ENCODE measurements at regions not wholly inside any gene's neighbourhood (a gene's known extent, or its start where the extent isn't known, plus 50 kb on each side); places are given as distances from the start of the nearest gene placed in this dataset.
A peak's percentile ranks its signal among the peaks of the same experiment; 100 is the strongest.

DNA sequence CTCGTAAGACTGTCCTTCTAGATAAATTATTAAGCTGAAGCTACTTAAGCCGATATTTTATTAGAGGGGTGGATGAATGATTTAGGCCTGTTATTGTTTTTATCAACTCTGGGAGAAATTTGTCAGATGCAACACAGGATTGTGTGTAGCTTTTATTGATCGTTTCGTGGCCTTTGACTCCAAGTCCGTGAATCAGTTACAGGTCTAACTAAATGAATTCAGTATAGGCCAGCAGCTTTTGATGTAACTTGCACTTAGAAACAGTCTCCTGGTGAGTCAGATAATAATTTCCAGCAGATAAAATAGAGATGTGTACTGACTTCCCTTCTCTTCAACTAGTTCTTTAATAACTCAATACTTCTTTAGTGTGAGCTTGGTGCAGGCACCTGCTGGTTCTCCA is 341.7 kb upstream of the SMIM30 start:
- DNase-seq (ENCODE audit: low read depth): no peak

DNA sequence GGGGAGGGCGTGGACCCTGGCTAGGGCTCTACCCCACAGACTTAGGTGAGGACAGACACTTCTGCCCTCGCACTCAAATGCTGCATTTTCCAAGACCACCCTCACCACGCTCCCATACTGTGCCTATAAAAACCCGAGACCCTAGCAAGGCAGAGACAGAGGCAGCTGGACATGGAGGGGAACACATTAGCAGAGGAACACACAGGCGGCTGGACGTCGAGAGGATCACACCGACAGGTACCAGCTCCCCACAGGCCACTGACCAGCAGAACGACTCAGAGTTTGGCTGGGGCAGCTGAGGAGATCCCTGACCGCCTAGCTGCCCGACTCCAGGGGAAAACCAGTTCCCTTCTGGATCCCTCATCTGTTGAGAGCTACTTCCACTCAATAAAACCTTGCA is 338.2 kb upstream of the SMIM30 start:
- DNase-seq (ENCODE audit: low read depth): no peak

DNA sequence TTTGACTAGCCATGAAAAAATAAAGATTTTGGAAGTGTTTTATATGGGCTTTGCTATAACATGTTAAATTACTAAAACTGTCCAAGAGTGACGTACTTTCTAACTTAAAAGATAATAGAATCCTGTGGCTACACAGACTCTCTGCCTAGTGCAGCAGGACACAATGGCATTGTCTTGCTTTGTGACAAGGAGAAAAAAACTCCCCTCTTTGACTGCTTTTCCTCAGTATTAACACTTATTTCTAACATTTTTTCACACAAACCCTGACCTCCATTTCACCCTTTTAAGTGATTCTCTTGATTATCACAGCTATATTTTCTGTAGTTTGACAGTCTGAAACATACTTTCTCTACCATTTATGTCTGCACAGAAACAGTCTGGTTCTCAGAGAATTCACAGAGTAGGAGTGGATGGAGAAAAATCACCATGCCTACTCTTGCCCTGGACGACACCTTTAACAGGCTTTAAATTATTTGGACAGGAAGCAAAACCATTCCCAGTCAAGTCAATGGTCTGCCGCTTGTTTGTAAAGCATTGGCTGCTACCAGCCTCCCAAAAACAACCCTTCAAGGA is 336.3 kb upstream of the SMIM30 start:
- no peak for DNase-seq (ENCODE audit: low read depth)

DNA sequence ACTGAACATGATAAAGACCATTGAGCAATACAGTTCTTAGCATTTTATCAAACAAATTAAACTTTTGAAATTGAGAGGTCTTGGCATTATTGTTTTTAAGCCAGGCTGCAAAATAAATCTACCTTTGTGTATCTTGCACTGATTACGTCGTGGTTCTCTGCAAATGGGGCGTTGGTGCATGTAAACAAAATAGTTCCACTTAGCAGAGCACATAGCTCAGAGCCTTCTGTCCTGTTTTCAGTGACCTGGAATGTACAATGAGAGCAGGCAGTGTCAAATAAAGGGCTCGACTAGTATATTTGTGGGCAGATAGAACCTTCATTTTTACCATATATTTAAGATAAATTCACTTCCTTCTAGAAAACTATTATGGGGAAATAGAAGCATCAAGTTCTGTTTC is 333.9 kb upstream of the SMIM30 start:
- DNase-seq (ENCODE audit: low read depth): no peak

DNA sequence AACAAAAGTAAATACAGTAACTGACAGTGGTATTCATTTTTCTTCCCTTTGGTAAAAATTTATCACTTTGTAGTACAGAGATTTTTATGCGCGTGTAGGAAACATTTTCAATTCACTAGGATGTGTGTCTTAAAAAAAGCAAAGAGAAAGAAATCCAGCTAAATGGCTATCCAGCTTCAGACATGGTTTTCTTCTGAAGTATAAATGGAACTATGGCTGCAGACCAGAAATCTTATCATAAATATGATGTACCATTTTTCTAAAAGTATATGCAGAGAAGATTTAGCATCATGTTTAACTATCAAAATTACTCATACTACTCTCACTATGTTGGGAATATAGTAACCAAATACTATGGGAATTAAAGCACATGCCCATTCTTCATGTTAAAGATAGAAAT is 328.4 kb upstream of the SMIM30 start:
- no peak for DNase-seq (ENCODE audit: low read depth)

DNA sequence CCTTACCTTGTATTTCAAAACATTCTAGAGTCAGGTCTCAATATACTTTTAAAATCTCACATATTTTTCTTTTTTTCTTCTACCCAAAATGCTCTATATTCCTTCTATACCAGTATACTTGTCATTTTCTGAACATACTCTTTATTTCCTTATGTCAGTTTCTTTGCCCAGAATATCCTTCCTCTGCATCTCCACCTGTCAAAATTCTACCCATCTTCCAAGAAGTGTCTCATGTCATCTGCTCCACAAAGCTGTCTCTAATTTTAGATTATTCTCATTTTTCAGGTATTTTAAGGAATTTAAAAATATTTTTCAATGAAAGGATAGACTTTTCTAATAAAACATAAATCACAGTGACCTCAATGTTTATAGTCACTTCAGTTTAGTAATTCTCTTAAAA is 328.0 kb upstream of the SMIM30 start:
- DNase-seq (ENCODE audit: low read depth): no peak

DNA sequence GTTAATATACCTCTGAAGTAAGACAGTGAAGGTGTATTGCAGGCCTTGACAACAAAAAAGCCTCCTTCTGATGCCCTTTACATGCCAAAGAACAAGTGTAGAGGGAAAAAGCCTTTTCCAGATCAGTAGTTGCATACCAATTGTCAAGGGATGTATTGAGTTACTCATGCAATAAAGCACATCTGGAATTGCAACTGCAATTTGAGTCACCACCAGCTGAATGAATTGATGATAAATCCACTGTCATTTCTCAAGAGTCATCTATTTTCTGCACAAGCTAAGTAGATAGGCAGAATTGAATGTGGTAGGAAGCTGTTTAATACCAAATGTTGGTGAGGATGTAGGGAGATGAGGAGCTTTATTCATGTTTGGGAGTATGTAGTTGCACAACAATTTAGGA is 325.9 kb upstream of the SMIM30 start:
- no peak for DNase-seq (ENCODE audit: low read depth)

DNA sequence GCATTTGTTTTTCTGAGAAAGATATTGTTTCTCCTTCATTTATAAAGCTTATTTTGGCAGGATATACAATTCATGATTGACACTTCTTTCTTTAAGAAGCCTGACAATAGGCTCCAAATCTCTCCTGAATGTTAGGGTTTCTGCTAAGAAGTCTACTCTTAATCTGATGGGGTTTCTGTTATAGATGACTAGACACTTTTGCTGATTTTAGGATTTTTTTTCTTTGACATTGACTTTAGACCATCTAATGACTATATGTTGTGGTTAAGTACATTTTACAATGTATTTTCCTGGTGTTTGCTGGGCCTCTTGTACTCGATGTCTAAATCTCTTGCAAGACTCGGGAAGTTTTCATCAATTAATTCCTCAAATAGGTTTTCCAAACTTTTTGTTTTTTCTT is 321.8 kb upstream of the SMIM30 start:
- DNase-seq (ENCODE audit: low read depth): no peak

DNA sequence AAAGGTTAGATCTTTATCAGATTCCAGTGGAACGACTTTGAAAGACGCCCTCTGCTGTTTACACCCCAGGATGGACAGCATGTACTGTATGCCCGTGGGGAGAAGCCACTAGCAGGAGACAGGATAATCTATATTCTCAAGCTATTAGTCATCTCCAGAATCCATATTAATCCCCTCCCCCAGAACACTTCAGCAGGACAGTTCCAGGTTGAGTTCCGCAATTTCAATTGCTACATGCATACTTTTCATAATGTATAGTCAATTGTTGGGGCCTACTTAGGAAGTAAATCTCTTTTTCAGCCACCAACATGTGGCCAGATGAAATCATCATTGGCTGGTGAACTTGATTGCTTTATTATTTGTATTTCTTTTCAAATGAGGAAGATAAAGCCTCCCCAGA is 313.1 kb upstream of the SMIM30 start:
- no peak for DNase-seq (ENCODE audit: low read depth)

DNA sequence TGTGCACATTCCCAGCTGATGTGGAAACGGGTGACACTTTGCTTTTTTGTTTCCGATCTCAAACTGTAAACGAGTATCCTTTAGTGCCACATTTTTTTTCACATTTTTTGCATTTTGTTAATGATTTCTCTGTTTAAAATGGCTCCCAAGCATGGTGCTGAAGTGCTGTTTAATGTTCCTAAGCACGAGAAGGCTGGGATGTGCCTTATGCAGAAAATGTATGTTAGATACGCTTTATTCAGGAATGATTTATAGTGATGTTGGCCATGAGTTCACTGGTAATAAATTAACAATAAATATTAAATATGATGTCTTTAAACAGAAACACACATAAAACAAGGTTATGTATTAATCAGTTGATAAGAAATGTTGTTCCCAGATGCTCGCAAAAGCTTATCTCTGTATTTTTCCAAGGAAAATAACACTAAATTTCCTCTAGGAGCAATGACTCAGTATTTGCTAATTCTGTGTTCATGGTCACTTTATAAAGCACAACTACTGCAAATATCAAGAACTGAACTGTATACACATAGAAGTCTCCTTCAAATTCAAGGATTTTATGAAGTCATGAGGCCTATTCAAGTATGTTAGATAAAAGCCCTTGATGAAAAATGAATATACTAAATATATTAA is 305.9 kb upstream of the SMIM30 start:
- DNase-seq (ENCODE audit: low read depth): no peak

DNA sequence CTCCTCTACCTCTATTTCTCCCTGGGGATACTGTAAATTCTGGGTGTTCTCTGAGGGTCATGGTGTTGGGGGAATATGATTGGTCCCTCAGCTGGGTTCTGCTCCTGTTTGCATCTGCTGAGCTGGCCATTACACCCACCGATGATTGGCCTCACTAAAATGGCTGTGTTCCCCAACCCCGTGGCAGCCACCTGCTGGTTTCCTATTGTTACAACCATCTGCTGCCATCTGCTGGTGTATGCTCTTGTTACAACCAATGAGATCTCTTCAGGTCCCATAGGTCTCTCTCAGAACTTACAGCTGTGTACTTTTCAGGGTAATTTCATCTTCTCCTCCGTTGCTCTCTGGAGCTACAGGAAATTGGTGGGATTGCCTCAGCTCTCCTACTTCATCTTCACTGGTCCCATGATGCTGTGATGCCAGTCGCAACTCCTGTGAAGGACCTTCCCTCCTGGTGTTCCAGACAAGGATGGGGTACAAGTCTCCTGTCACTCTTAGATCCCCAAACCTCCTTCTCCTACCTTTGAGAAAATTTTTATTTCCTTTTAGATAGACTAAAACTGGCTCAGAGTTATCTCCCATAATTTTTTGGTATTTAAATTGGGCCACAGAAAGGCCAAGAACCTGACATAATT is 303.5 kb upstream of the SMIM30 start:
- DNase-seq (ENCODE audit: low read depth): peak; percentile 80

DNA sequence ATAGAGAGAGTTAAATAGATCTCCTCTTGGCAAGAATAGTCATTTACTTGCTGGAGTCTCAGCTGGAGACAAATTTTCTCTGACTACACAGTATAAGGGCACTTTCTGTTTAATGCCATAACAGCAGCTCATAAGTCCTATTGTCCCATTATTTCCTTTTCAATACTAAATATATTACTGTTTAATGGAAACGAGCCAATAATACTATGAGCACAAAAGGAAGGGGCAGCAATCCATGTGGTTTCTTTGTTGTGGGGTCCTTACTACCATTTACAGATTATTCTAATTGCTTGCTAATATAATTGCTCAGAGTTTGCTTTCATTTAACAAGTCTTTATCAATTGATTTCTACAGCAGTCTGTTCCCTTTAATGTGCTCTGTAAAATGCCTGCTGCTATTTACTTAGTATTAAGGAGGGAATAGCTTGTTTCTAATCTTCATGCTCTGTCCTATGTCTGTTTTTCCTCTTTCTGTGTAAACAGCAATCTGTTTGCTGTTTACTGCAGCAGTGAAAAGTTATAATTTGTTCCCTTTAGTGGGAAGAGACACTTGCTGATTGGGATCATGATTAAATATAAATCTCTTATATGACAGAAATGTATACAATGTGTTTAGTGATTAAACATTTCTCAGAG is 296.2 kb upstream of the SMIM30 start:
- no peak for DNase-seq (ENCODE audit: low read depth)

DNA sequence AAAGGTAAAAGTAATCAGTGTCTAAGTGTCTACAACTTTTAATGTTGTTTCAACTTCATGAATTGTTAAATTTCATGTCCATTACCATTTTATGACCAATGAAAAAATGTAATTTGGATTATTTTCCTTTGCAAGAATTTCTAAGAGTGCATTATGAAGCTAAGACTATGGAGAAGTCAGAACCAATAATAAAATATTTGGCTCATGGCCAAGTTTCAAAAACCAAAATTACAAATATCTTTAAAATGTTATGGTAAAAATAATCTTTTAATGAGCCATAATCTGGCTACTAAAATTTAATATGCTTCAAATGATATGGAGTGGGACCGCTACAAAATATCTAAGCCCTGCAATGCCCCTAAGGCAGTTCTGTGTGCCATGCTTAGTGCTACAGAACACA is 294.1 kb upstream of the SMIM30 start:
- DNase-seq (ENCODE audit: low read depth): no peak

DNA sequence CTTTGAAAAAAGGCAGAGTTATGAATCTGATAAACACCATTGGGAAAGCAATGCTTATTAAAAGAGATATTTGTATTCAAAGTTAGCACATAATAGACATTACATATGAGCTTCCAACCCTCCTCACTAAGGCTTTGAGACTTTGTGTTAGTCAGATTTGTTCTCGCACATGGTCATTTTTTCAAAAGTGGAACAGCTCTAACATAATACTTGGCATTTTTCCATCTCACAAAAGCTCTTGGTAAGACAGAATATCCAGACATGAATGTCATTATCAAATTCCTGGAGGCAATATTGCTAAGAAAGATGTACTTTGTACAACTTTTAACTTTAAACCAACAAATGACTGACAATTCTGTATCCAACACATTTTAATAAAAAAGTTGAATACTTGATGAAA is 292.4 kb upstream of the SMIM30 start:
- DNase-seq (ENCODE audit: low read depth): no peak

DNA sequence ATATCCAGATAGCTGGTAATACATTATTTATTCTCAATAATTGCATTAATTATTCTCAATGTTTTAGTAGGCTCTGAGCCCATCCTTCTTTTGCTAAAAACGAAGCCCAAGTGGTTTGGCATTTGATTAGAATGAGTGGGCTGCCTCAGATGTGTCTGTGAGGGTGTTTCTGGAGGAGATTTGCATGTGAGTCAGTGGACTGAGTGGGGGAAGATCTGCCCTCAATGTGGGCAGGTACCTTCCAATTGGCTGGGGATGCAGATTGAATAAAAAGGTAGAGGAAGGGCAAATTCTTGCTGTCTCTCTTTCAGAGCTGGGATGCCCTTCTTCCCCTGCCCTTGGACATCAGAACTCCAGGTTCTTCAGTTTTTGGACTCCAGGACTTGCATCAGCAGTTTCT is 290.6 kb upstream of the SMIM30 start:
- DNase-seq (ENCODE audit: low read depth): no peak

DNA sequence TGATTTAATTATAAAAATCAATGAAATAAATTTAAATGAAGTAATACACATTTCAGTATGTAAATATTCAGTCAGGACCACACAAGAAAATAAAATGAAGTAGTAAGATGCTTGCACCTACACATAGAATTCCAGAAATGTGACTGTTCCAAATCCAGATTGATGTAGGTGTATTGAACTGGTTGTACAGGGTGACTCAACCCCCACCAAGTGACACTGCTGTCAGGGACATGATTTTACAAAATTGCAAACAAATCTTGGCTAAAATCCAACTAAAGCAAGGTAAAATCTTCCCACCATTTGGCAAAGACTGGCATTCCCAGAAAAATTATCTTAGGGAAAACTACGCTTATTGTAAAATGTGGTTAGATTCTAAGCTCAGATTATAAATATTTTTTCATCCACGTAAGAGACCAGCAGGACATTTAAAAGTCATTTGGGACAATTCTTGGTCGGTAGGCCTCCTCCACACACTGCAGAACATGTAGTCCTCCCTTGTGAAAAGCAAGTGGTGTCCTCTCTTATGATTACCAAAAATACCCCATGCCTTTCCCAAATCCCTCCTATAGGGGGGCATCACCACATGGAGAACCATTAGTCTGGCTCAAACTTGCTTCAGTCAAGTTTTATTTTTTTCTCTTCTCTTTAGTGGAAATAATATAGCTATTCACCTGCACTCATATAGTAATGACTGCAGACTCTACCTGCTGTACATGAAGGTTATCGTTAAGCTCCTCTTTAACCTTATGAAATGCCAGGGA is 287.1 kb upstream of the SMIM30 start:
- DNase-seq (ENCODE audit: low read depth): no peak

DNA sequence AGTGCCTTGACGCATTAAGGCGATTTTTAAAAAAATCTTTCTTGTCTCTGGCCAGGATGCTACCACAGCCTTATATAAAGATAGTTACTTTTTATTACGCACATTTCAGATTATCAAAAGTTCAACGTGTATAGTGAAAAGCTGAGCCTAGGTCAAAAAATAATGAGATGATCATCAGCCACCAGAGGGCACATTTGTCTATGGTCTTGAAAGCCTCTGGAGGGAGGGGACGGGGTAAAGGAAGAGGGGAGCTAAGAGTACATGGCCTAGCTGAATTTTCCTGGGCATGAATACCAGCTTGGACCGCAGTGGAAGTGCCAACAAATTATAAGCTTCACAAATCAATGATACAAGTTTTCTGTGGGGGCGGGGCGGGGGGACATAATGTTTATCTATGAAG is 285.9 kb upstream of the SMIM30 start:
- peak; percentile 3 for DNase-seq (ENCODE audit: low read depth)

DNA sequence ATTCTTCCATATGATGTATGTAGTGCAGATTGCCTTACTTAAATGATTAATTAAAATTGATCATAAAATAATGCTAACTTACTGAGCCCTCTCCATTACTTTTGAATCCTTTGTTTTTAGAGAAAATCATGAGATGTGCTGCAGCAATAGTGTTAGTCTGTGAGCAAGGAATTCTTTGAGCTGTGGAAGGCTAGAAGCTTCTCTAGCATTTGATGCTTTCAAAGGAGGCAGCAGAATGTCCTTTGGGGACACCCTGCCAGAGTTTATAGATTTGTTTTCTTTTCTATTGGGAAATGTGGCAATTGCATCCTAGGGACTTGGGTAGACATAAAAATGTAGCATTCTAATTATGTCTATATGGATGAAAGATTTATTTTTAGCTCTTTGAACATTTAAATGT is 284.1 kb upstream of the SMIM30 start:
- DNase-seq (ENCODE audit: low read depth): no peak

DNA sequence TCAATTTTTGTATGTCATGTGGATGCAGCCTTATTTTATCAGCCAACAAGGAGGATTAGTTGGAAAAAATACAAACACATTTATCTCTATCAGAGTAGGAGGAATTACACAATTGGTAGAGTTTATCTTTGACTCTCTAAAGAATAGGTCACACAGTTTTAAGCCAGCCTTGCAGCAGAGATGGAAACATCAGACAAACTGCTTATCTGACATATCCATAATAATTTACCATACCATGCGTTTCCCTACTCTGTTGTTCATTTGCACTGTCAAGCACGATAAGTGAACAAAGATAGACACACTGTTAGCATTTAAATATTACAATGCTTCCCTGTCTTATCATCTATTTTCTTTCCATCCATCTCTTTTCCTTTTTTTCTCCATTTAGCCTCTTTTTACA is 283.7 kb upstream of the SMIM30 start:
- no peak for DNase-seq (ENCODE audit: low read depth)

DNA sequence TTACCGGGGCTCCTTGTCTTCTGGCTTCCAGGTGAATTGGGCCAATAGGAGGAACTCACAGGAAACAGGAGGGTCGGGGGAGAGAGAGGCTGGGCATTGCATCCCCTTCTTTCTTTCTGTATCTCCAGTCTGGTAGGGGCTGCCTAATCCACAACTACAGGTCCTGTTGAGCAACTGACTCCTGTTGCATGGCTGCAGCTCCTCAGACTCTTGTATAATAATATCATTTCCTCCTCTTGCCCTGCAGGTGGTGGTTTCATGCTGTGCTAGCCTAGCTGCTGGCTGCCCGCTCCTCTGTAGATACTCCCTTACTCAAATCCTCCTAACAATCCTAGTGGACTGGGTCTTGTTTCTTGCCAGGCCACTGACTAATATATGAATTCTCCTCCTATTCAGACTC is 276.5 kb upstream of the SMIM30 start:
- DNase-seq (ENCODE audit: low read depth): no peak

DNA sequence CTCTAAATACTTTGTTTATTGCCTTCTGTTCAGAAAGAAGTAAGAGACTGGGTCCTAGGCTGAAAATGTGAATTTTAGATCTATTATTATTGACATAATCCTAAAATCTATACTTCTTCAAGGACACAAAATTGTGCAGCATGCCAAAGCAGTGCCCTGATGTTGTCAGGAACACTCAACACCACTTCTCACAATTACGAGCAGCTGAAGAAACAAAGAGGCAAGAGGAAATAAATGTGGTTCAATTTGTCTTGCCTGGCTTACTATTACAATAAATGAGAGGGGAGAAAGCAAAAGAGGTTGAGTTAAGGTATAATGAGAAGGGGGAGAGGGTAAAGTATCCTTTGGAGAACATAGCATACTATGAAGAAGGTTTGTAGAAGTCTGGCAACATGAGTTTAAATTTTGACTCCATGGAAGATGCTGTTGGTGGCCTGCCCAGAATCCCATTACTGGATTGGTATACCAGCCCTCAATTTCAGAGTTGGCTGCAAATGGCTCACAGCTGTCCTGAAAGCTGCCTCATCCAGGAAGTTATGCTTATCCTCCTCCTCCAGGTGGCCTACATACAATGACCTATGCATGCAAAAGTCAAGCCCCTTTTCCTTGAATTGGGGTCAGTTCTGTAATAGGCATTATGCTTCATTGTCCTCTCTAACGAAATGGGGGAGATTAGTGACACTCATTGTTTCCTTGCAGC is 274.6 kb upstream of the SMIM30 start:
- DNase-seq (ENCODE audit: low read depth): no peak

DNA sequence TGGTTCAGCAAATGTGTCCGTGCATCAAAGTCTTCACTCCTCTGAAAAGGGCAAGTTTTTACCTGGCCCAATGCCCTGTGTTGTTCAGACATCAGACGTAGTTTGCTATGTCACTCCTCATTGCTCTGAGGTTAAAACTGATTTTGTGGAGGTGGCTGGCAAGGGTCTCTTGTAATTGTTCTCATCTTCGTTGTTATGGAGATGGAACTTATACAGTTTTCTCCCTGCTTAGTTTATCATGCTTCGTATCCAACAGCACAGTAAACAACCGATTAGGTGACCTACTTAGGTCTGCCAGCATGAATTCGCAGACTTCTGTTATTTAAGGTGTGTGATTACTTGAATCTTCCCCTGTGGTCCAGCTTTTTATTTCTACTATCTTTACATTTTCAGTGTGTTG is 274.1 kb upstream of the SMIM30 start:
- DNase-seq (ENCODE audit: low read depth): no peak

Data from M059J (cell line).